GM03348 (cell line): ENCODE measurements at regions not wholly inside any gene's neighbourhood (a gene's known extent, or its start where the extent isn't known, plus 50 kb on each side); places are given as distances from the start of the nearest gene placed in this dataset.

Experiments used
- DNase-seq: peaks from one replicate; pipeline ENCODE4 v3.0.0; 2012; ENCODE audit warnings: low spot score

- no peak for DNase-seq
These were observed 141.3 kb upstream of the SDK2 start for GRCh38 chr17:73785496-73785895.

- no peak for DNase-seq
These were observed 141.9 kb upstream of the SDK2 start for GRCh38 chr17:73785958-73786743.

GRCh38 chr17:73787076-73788059 lies 143.1 kb upstream of the SDK2 start:
- DNase-seq = no peak

GRCh38 chr17:73788111-73788510 lies 143.9 kb upstream of the SDK2 start:
- DNase-seq = no peak

- DNase-seq = no peak
These were observed 146.9 kb upstream of the SDK2 start for GRCh38 chr17:73791121-73791520.

GRCh38 chr17:73791631-73792030 lies 147.4 kb upstream of the SDK2 start:
- DNase-seq = no peak

GRCh38 chr17:73792994-73793393 lies 148.7 kb upstream of the SDK2 start:
- no peak for DNase-seq

GRCh38 chr17:73794336-73794735 lies 150.1 kb upstream of the SDK2 start:
- DNase-seq = no peak

GRCh38 chr17:73795730-73796129 lies 151.5 kb upstream of the SDK2 start:
- DNase-seq = no peak

GRCh38 chr17:73797594-73798110 lies 153.4 kb upstream of the SDK2 start:
- no peak for DNase-seq

GRCh38 chr17:73798111-73798748 lies 154.0 kb upstream of the SDK2 start:
- peak; percentile 50 for DNase-seq

GRCh38 chr17:73799096-73799495 lies 154.9 kb upstream of the SDK2 start:
- DNase-seq = no peak

GRCh38 chr17:73799781-73800627 lies 155.8 kb upstream of the SDK2 start:
- no peak for DNase-seq

GRCh38 chr17:73800893-73801292 lies 156.6 kb upstream of the SDK2 start:
- DNase-seq = no peak

GRCh38 chr17:73801455-73802100 lies 157.3 kb upstream of the SDK2 start:
- DNase-seq = no peak

- no peak for DNase-seq
These were observed 158.1 kb upstream of the SDK2 start for GRCh38 chr17:73802314-73802713.

- DNase-seq = no peak
These were observed 158.6 kb upstream of the SDK2 start for GRCh38 chr17:73802871-73803270.

GRCh38 chr17:73803964-73804435 lies 159.8 kb upstream of the SDK2 start:
- DNase-seq = no peak

- DNase-seq = no peak
These were observed 162.5 kb upstream of the SDK2 start for GRCh38 chr17:73806768-73807167.

GRCh38 chr17:73813201-73813600 lies 169.0 kb upstream of the SDK2 start:
- no peak for DNase-seq

GRCh38 chr17:73814075-73814474 lies 169.8 kb upstream of the SDK2 start:
- DNase-seq = no peak
